ENCODE measurements at regions not wholly inside any gene's neighbourhood (a gene's known extent, or its start where the extent isn't known, plus 50 kb on each side); places are given as distances from the start of the nearest gene placed in this dataset.
A peak's percentile ranks its signal among the peaks of the same experiment; 100 is the strongest.
"Not testable (repeated sequence)": the region's sequence is repeated elsewhere in the genome, so short reads cannot be mapped to it uniquely, and the experiment has no call there.

DNA sequence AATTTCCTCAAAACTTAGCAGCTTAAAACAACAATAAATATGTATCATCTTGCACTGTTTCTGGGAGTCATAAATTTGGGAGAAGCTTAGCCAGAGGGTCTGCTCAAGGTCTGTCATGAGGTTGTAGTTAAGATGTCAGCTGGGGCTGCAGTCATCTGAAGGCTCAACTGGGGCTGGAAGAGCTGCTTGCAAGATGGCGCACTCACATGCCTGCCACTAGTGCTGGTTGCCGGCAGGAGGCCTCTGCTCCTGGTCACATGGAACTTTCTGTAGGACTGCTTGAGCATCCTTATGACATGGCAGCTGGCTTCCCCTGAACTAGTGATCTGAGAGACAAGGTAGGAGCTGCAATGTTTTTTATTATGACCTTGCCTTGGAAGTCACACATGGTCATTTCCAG, 215.5 kb upstream of the HAAO start:
- Mint-ChIP-seq H3K9me3 (peaks cover 0 to 12% (median 2%) of the 10 kb centered on the region in 9 donors), H3K27me3 (peaks cover 0 to 2% (median 0%) of the 10 kb centered on the region in 5 donors), H3K4me3 (no peak overlapping the region), H3K36me3 (peaks cover 0 to 4% (median 4%) of the 10 kb centered on the region in 3 donors), H3K27ac (peak overlapping the region in 1 of 10 donors; percentile 61), H3K4me1 (peaks cover 13 to 20% (median 17%) of the 10 kb centered on the region in 4 donors)
- POLR2A ChIA-PET: interaction anchor here (1.4 kb wide), 1 partner anchor 18 kb away, joined by 3 read pairs; no protein-coding TSS in a partner anchor
- DNase-seq: no peak
- ATAC-seq: no peak

DNA sequence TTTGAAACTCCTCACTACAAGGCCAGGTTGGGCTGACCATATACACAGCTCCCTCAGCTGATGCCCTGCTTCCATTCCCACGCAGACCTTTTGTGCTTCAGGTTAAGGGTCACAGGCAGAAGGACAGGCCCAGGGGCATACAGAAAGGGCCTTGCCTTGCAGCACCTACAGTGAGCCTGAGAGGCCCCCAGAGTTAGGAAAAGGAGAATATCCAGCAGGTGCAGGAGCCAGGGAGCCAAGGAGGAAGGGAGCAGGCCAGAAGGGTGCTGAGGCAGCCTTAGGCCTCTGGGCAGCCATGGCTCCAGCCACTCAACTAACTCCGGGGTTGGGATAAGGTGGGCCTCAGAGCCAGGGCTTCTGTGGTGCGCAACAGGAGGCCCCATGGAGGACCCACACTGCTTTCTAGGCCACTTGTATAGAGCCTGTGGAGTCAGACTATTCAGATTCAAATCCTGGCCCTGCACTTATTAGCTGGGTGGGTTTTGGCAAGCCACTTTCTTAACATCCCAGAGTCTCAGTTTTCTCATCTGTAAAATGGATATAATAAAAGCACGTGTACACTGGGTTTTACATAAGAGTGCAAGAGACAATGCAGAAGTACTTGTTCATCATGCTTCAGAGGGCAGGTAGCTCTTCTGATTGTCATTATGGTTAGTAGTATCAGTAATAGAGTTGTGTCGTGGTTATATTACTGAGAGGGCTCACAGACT, 214.6 kb upstream of the HAAO start:
- H3K27ac Mint-ChIP-seq: peak overlapping the region in 1 of 10 donors; percentile 40
- peaks cover 0 to 12% (median 2%) of the 10 kb centered on the region in 9 donors for H3K9me3 Mint-ChIP-seq
- POLR2A ChIA-PET: interaction anchor here (0.9 to 1.4 kb wide), 2 partner anchors 9 to 19 kb away, joined by 3 read pairs; no protein-coding TSS in a partner anchor
- H3K36me3 Mint-ChIP-seq: peaks cover 0 to 4% (median 4%) of the 10 kb centered on the region in 3 donors
- DNase-seq (no peak), ATAC-seq (no peak)
- H3K4me3 Mint-ChIP-seq: no peak overlapping the region
- peaks cover 0 to 2% (median 0%) of the 10 kb centered on the region in 5 donors for H3K27me3 Mint-ChIP-seq
- H3K4me1 Mint-ChIP-seq: peaks cover 13 to 20% (median 17%) of the 10 kb centered on the region in 4 donors

GRCh38 chr2:43005975-43006833, 213.8 kb upstream of the HAAO start:
- DNase-seq (no peak), ATAC-seq (no peak)
- H3K27ac Mint-ChIP-seq: peak overlapping the region in 1 of 10 donors; percentile 30
- H3K4me1 Mint-ChIP-seq: peaks cover 12 to 19% (median 15%) of the 10 kb centered on the region in 4 donors
- POLR2A ChIA-PET: interaction anchor here (0.7 kb wide), 2 partner anchors 8 to 220 kb away, joined by 3 to 5 read pairs; partner anchors contain the start of gene ZFP36L2
- peaks cover 0 to 4% (median 4%) of the 10 kb centered on the region in 3 donors for H3K36me3 Mint-ChIP-seq
- H3K9me3 Mint-ChIP-seq: peaks cover 0 to 12% (median 2%) of the 10 kb centered on the region in 9 donors
- peaks cover 0 to 2% (median 0%) of the 10 kb centered on the region in 5 donors for H3K27me3 Mint-ChIP-seq
- no peak overlapping the region for H3K4me3 Mint-ChIP-seq

GRCh38 chr2:43005245-43005974, 213.0 kb upstream of the HAAO start:
- no peak for DNase-seq
- Mint-ChIP-seq H3K27ac (peak overlapping the region in 3 of 10 donors; percentile 41 to 58 (median 48)), H3K27me3 (peaks cover 0 to 2% (median 0%) of the 10 kb centered on the region in 5 donors), H3K9me3 (peaks cover 0 to 12% (median 2%) of the 10 kb centered on the region in 9 donors), H3K4me1 (peaks cover 4 to 11% (median 8%) of the 10 kb centered on the region in 4 donors), H3K36me3 (peaks cover 0 to 4% (median 4%) of the 10 kb centered on the region in 3 donors), H3K4me3 (no peak overlapping the region)
- no peak for ATAC-seq
- POLR2A ChIA-PET: interaction anchor here (0.6 to 0.7 kb wide), 3 partner anchors 8 to 221 kb away, joined by 3 to 7 read pairs (median 5); partner anchors contain the start of gene ZFP36L2

- no peak for ATAC-seq
- H3K36me3 Mint-ChIP-seq: peaks cover 0 to 4% (median 4%) of the 10 kb centered on the region in 3 donors
- POLR2A ChIA-PET: interaction anchor here (0.6 kb wide), 1 partner anchor 7 kb away, joined by 7 read pairs; no protein-coding TSS in a partner anchor
Observed at GRCh38 chr2:43004879-43005244, 212.5 kb upstream of the HAAO start.

DNA sequence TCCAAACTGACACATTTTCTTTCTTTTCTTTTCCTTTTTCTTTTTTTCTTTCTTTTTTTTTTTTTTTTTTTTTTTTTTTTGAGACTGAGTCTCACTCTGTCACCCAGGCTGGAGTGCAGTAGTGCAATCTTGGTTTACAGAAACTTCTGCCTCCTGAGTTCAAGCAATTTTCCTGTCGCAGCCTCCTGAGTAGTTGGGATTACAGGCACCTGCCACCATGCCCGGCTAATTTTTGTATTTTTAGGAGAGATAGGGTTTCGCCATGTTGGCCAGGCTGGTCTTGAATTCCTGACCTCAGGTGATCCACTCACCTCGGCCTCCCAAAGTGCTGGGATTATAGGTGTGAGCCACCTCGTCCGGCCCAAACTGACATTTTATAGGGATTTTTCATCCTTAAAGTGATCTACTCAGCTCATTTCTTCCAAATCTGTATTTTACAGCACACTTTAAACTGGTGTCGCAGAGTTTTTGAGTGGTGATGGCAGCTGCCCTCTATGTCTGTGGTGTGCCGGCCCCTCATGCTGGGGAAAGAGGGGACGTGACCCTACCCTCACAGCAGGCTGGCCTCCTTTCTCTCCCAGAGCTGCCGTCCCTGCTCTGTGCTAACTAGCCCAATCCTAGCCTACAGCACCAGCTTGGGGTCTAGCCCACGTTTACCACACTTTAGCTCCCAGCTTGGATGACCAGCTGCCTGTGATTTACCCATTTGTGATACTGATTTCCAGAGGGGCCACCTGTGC, 211.9 kb upstream of the HAAO start:
- peaks cover 0 to 12% (median 2%) of the 10 kb centered on the region in 9 donors for H3K9me3 Mint-ChIP-seq
- peak overlapping the region in 1 of 10 donors; percentile 48 for H3K27ac Mint-ChIP-seq
- H3K4me3 Mint-ChIP-seq, POLR2A ChIA-PET, H3K36me3 Mint-ChIP-seq, DNase-seq, H3K4me1 Mint-ChIP-seq, ATAC-seq, H3K27me3 Mint-ChIP-seq: not testable (repeated sequence)

More at GRCh38 chr2:43004879-43005244, 212.5 kb upstream of the HAAO start:
- peak overlapping the region in 1 of 10 donors; percentile 48 for H3K27ac Mint-ChIP-seq
- H3K4me1 Mint-ChIP-seq: peaks cover 0 to 8% (median 5%) of the 10 kb centered on the region in 4 donors
- peaks cover 0 to 12% (median 2%) of the 10 kb centered on the region in 9 donors for H3K9me3 Mint-ChIP-seq
- no peak for DNase-seq
- H3K27me3 Mint-ChIP-seq: peaks cover 0 to 2% (median 0%) of the 10 kb centered on the region in 5 donors
- no peak overlapping the region for H3K4me3 Mint-ChIP-seq

GRCh38 chr2:43003702-43004101, 211.3 kb upstream of the HAAO start:
- POLR2A ChIA-PET: no interaction called here
- ATAC-seq (no peak), DNase-seq (no peak)
- peaks cover 0 to 10% (median 2%) of the 10 kb centered on the region in 9 donors for H3K9me3 Mint-ChIP-seq
- peaks cover 0 to 2% (median 0%) of the 10 kb centered on the region in 5 donors for H3K27me3 Mint-ChIP-seq
- H3K4me3 Mint-ChIP-seq: no peak overlapping the region
- peaks cover 0 to 4% (median 2%) of the 10 kb centered on the region in 3 donors for H3K36me3 Mint-ChIP-seq
- H3K27ac Mint-ChIP-seq: no peak overlapping the region
- H3K4me1 Mint-ChIP-seq: peaks cover 0 to 8% (median 5%) of the 10 kb centered on the region in 4 donors

GRCh38 chr2:43001787-43002468, 209.5 kb upstream of the HAAO start:
- Mint-ChIP-seq H3K9me3 (no peaks in the 10 kb centered on the region), H3K36me3 (no peaks in the 10 kb centered on the region), H3K4me3 (no peak overlapping the region), H3K4me1 (peaks cover 0 to 8% (median 5%) of the 10 kb centered on the region in 4 donors), H3K27me3 (no peaks in the 10 kb centered on the region), H3K27ac (no peak overlapping the region)
- POLR2A ChIA-PET: no interaction called here
- DNase-seq (no peak), ATAC-seq (no peak)

DNA sequence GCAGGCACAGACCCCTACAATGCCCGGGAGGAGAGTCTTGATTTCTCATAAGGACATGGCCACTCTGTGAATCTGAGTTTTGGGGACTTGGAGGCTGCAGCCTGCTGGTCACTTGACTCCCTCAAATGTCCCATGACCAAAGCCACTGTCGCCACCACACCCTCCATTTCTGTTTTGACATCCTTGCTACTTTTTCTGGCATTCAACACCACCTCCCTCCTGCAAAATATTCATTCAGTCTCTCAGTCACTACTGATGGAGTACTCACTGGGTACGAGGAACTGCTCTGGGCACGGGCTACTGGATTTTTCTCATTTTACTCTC, 208.6 kb upstream of the HAAO start:
- H3K27me3 Mint-ChIP-seq: no peaks in the 10 kb centered on the region
- no peak for DNase-seq
- H3K36me3 Mint-ChIP-seq: peaks cover 0 to 2% (median 0%) of the 10 kb centered on the region in 3 donors
- POLR2A ChIA-PET: interaction anchor here (0.6 kb wide), 1 partner anchor 424 kb away, joined by 3 read pairs; no protein-coding TSS in a partner anchor
- H3K27ac Mint-ChIP-seq: peak overlapping the region in 1 of 10 donors; percentile 56
- ATAC-seq: no peak
- H3K4me3 Mint-ChIP-seq: no peak overlapping the region
- H3K9me3 Mint-ChIP-seq: peaks cover 0 to 2% (median 0%) of the 10 kb centered on the region in 9 donors
- peaks cover 0 to 8% (median 2%) of the 10 kb centered on the region in 4 donors for H3K4me1 Mint-ChIP-seq

GRCh38 chr2:43000242-43001054, 208.1 kb upstream of the HAAO start:
- POLR2A ChIA-PET: no interaction called here
- Mint-ChIP-seq H3K4me3 (no peak overlapping the region), H3K27me3 (no peaks in the 10 kb centered on the region), H3K36me3 (peaks cover 0 to 8% (median 0%) of the 10 kb centered on the region in 3 donors), H3K27ac (peak overlapping the region in 1 of 10 donors; percentile 56), H3K9me3 (peaks cover 0 to 8% (median 4%) of the 10 kb centered on the region in 9 donors), H3K4me1 (peaks cover 0 to 8% (median 0%) of the 10 kb centered on the region in 4 donors)
- DNase-seq: no peak
- ATAC-seq: no peak

Data from naive thymus-derived CD8-positive, alpha-beta T cell (primary cell).